Endodermal cell (in vitro differentiated cells): ENCODE measurements at regions not wholly inside any gene's neighbourhood (a gene's known extent, or its start where the extent isn't known, plus 50 kb on each side); places are given as distances from the start of the nearest gene placed in this dataset.

Experiments used
- DNase-seq: peaks from one replicate; pipeline ENCODE4 v3.0.0-alpha.2; 2017
- H3K27ac ChIP-seq: 2 replicates; pipeline ENCODE4 v1.5.1; 2013; ENCODE audit warnings: mild to moderate bottlenecking, low read depth, low read length, moderate library complexity
- H3K27me3 ChIP-seq: 2 replicates; pipeline ENCODE4 v1.6.1; 2013; ENCODE audit warnings: mild to moderate bottlenecking, low read length, moderate library complexity; ENCODE audit not compliant: insufficient read depth, control insufficient read depth, poor library complexity, severe bottlenecking
- H3K36me3 ChIP-seq: 2 replicates; pipeline ENCODE4 v1.7.0; 2013; ENCODE audit warnings: mild to moderate bottlenecking, low read length, moderate library complexity; ENCODE audit not compliant: control insufficient read depth, insufficient read depth
- H3K4me1 ChIP-seq: one replicate; pipeline ENCODE4 v1.7.0; 2013; ENCODE audit warnings: low read length; ENCODE audit not compliant: control insufficient read depth, insufficient read depth
- H3K4me3 ChIP-seq: 2 replicates; pipeline ENCODE4 v1.5.1; 2013; ENCODE audit warnings: mild to moderate bottlenecking, low read length, moderate library complexity
- H3K9ac ChIP-seq: 2 replicates; pipeline ENCODE4 v1.6.1; 2013; ENCODE audit warnings: mild to moderate bottlenecking, low read length, moderate library complexity; ENCODE audit not compliant: poor library complexity, severe bottlenecking; ENCODE audit errors: extremely low read depth
- H3K9me3 ChIP-seq: 2 replicates; pipeline ENCODE4 v1.6.1; 2013; ENCODE audit warnings: mild to moderate bottlenecking, low read length, moderate library complexity; ENCODE audit not compliant: control insufficient read depth
- H3K27ac Mint-ChIP-seq: 2 replicates; pipeline ENCODE4 v1.8.0; 2020; ENCODE audit warnings: mixed read lengths
- H3K27me3 Mint-ChIP-seq: 2 replicates; pipeline ENCODE4 v1.8.0; 2021; ENCODE audit warnings: mild to moderate bottlenecking, mixed read lengths; ENCODE audit not compliant: insufficient read depth
- H3K36me3 Mint-ChIP-seq: 2 replicates; pipeline ENCODE4 v1.8.0; 2020; ENCODE audit warnings: low read depth, mixed read lengths
- H3K4me1 Mint-ChIP-seq: 2 replicates; pipeline ENCODE4 v1.8.0; 2020; ENCODE audit warnings: mixed read lengths
- H3K4me3 Mint-ChIP-seq: 2 replicates; pipeline ENCODE4 v1.8.0; 2020; ENCODE audit warnings: mild to moderate bottlenecking, moderate library complexity, mixed read lengths
- H3K9me3 Mint-ChIP-seq: 2 replicates; pipeline ENCODE4 v1.8.0; 2020; ENCODE audit warnings: mild to moderate bottlenecking, mixed read lengths
- WGBS, 2 experiments: methylation state at CpG; one replicate each; pipeline versions ENCODE4 v1.1.5 to v1.1.7; 2013; ENCODE audit warnings: missing lambda C conversion rate in 2 of 2, mixed read lengths in 1 of 2; ENCODE audit not compliant: insufficient coverage in 1 of 2, insufficient read length in 1 of 2; 5-methylcytosine and 5-hydroxymethylcytosine counted together
- TF ChIP-seq, protein P1 (sequence below): fragments of 200-600 bp; sonication (generic); conservative IDR thresholded peaks from 2 replicates; pipeline ENCODE4 v1.5.0; 2021; ENCODE audit warnings: antibody characterized with exemption, mild to moderate bottlenecking

DNA sequence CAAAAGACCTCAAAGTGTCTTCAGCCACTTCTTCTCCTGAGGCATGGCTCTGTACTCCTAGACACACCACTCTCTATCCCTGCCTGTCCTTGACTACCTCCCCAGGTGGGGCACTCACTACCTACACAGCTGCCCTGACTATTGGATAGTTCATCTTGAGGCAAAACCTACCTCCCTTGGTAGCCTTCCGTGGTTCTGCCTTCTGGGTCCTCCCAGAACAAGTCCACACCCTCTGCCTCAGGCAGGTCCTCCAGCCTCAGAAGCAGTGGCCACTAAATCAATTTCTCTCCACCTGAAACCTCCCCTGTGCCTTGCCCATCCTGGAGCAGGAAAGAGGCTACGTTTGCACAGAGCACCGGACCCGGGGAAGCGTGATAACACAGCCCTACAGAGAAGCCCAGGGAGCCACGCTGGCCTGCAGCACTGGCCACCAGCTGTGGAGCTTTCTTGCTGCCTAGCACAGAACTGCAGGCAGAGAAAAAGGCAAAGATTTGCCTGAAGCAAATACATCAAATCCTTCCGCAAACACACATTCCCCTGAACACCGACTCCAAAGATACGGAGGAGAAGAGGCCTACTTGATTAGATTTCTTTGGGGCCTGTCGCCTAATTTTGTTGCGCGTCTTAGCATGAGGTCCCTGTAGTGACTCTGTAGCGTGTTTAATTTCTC is 141.8 kb downstream of the C9orf50 start:
- Mint-ChIP-seq H3K4me1 (peaks cover 20% of the 10 kb centered on the region), H3K27ac (peak overlapping the region; percentile 14), H3K27me3 (peaks cover 7% of the 10 kb centered on the region), H3K9me3 (peaks cover 9% of the 10 kb centered on the region), H3K36me3 (no peaks in the 10 kb centered on the region), H3K4me3 (no peak overlapping the region)
- DNase-seq = peak; percentile 52
- Histone ChIP-seq H3K27ac (no peak overlapping the region), H3K4me3 (no peak overlapping the region), H3K36me3 (no peaks in the 10 kb centered on the region), H3K9me3 (peaks cover 8% of the 10 kb centered on the region), H3K27me3 (no peaks in the 10 kb centered on the region), H3K4me1 (peaks cover 8% of the 10 kb centered on the region), H3K9ac (no peak overlapping the region)
- 79 to 84% methylated on average over 8 to 13 of the region's 13 CpGs for whole genome bisulfite sequencing, 2 experiments
- TF ChIP-seq, protein P1, sequence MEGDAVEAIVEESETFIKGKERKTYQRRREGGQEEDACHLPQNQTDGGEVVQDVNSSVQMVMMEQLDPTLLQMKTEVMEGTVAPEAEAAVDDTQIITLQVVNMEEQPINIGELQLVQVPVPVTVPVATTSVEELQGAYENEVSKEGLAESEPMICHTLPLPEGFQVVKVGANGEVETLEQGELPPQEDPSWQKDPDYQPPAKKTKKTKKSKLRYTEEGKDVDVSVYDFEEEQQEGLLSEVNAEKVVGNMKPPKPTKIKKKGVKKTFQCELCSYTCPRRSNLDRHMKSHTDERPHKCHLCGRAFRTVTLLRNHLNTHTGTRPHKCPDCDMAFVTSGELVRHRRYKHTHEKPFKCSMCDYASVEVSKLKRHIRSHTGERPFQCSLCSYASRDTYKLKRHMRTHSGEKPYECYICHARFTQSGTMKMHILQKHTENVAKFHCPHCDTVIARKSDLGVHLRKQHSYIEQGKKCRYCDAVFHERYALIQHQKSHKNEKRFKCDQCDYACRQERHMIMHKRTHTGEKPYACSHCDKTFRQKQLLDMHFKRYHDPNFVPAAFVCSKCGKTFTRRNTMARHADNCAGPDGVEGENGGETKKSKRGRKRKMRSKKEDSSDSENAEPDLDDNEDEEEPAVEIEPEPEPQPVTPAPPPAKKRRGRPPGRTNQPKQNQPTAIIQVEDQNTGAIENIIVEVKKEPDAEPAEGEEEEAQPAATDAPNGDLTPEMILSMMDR = no peak

DNA sequence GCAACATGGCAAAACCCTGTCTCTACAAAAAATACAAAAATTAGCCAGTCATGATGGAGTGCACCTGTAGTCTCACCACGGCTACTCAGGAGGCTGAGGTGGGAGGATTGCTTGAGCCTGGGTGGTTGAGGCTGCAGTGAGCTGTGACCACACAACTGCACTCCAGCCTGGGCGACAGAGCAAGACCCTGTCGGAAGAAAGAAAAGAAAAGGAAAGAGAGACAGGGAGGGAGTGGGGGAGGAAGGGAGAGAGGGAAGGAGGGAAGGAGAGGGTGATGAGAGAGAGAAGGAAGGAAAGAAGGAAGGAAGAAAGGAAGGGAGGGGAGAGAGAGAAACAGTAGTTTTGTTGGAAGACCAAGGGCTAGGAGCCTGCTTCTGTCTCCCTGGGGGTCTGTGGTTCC is 142.4 kb downstream of the C9orf50 start:
- Mint-ChIP-seq H3K9me3 (peaks cover 10% of the 10 kb centered on the region), H3K4me3 (no peak overlapping the region), H3K36me3 (no peaks in the 10 kb centered on the region), H3K27ac (no peak overlapping the region), H3K4me1 (peaks cover 19% of the 10 kb centered on the region), H3K27me3 (peaks cover 7% of the 10 kb centered on the region)
- no peaks in the 10 kb centered on the region for H3K36me3 ChIP-seq
- TF ChIP-seq, protein P1 = no peak
- no peaks in the 10 kb centered on the region for H3K27me3 ChIP-seq
- H3K4me3 ChIP-seq = no peak overlapping the region
- WGBS, 2 experiments = 91 to 98% methylated on average over 3 of the region's 3 CpGs
- H3K4me1 ChIP-seq = peaks cover 8% of the 10 kb centered on the region
- no peak for DNase-seq
- no peak overlapping the region for H3K27ac ChIP-seq
- peaks cover 8% of the 10 kb centered on the region for H3K9me3 ChIP-seq
- no peak overlapping the region for H3K9ac ChIP-seq

DNA sequence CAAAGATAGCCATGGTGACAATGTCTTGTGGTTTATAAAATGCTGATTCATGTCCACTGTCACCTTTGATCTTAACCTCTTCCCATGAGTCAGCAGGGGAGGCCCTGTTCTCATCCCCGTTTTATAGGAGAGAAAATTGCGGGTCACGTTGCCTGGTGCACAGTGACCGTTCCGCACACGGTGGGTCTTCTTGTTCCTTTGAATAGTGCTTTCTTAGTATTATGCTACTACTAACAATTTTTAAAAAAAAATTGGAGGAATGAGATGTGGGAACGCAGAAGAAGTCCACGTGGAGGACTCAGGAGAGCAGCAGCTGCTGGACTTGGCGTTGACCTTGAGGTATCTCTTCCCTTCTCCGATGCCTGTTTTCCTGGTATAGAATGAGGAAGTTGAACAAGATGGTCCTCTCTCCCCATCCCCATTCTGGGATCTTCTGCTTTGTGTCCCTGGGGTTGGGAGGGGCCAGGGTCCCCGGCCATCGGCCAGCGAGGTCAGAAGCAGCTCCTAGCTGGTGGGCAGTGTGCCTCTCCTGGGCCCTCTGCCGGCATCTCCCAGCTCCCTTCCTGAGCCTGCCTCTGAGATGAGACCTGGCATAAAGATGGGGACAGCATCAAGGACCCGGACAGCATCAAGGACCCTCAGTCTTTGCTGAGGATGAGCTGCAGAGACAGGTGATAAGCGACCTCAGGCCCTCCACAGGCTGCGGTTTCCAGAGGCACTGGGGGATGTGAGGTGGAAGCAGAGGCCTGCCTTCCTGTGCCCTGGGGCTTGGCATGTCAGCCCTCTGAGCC is 143.9 kb downstream of the C9orf50 start:
- H3K27ac ChIP-seq = no peak overlapping the region
- H3K9me3 ChIP-seq = peaks cover 8% of the 10 kb centered on the region
- TF ChIP-seq, protein P1 = no peak
- Mint-ChIP-seq H3K27me3 (peaks cover 7% of the 10 kb centered on the region), H3K36me3 (no peaks in the 10 kb centered on the region), H3K9me3 (peaks cover 10% of the 10 kb centered on the region), H3K4me1 (peaks cover 19% of the 10 kb centered on the region), H3K4me3 (no peak overlapping the region), H3K27ac (no peak overlapping the region)
- H3K9ac ChIP-seq = no peak overlapping the region
- H3K4me1 ChIP-seq = peaks cover 4% of the 10 kb centered on the region
- 89 to 92% methylated on average over 11 to 17 of the region's 17 CpGs for WGBS, 2 experiments
- no peak for DNase-seq
- H3K4me3 ChIP-seq = no peak overlapping the region
- no peaks in the 10 kb centered on the region for H3K27me3 ChIP-seq
- H3K36me3 ChIP-seq = no peaks in the 10 kb centered on the region
